ENCODE measurements at regions not wholly inside any gene's neighbourhood (a gene's known extent, or its start where the extent isn't known, plus 50 kb on each side); places are given as distances from the start of the nearest gene placed in this dataset.

DNA sequence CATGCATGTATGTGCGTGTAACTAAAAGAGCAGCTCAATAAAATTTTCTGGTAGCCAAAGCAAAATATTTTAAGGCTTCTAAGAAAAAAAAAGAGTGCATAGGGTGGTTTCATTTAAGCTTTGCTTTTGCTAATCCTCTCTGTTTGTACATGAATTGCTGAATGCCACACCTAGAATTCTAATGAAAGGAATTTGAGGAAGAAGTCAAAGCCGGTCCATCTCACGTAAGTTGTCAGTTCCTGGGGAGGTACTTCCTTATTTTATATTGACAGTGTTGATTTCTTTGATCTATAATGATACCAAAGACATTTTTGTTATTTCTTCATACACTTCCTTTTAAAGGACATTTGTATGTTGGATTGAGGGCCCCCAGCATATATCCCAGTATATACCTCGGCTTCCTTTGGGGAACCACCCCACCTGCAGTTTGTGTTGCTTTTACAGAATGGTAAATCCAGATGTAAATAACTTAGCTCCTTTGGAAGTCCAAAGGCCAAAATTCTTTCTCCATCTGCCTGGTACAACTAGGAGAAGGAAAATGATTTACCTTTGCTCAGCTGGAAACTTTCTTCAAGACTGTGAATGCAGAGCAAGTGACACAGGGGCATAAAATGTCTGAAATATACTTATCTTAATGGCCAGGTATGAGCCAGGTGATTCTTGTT is 420.9 kb upstream of the ATP2B1 start:
- DNase-seq: no peak

DNA sequence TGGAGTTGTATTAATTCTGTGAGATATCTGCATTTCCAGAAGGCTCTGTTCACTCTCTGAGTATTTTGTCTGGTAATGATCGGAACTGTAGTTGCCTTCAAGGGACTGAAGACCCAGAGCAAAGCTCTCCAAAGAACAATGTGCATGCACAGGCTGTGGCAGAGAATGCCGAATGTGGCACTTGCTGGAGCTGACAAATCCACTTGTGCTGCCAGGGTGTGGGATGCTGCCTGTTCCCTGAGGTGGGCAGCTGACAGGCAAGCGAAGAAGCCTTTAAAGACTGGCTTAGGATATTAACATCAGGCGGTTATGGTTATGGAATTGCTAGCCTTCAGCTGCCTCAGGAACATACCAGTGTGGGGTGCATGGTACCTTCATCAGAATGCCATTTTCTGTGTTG is 419.9 kb upstream of the ATP2B1 start:
- DNase-seq: no peak

DNA sequence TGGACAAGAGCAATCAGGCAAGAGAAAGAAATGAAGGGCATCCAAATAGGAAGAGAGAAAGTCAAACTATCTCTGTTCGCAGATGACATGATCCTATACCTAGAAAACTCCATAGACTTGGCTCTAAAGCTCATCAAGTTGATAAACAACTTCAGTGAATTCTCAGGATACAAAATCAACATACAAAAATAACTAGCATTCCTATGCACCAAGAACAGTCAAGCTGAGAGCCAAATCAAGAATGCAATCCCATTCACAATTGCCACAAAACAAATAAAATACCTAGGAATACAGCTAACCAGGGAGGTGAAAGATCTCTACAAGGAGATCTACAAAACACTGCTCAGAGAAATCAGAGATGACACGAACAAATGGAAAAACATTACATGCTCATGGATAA is 417.5 kb upstream of the ATP2B1 start:
- no peak for DNase-seq

DNA sequence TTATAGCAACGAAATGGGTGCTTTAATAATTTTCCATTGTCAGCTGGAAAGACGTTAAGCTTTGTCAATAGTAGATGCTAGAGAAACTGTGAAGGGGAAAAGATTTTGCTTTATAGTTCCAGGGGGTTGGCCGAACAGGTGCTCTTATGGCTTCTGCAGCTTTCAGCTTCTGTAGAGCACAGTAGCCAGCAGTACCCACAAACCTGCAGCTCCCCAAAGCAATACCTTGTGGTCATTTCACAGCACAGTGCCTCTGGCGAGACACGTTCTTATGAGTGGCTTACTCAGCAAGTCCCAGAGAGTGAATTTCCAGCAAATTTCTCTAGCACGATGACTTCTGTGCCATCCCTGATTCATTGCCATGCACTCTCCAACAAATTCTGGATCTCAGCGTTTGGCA is 416.3 kb upstream of the ATP2B1 start:
- DNase-seq: no peak

DNA sequence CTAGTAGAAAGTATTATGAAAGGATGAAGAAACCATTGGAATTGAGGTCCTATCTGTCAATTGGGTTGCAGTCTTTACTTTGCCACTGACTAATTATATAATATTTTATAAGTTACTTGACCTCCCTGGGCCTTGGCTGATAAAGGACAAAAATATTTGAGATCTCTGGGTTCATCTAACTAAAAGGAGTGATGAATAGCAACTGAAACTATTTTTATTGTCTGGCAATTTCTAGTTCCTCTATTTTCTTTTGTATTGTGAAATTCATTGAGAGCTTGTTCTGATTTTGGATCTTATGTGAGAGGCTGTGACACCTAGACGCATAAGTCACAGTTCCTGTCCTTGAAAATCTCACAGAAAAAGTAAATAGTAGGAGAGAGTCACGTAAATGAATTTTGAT is 415.7 kb upstream of the ATP2B1 start:
- DNase-seq: no peak

DNA sequence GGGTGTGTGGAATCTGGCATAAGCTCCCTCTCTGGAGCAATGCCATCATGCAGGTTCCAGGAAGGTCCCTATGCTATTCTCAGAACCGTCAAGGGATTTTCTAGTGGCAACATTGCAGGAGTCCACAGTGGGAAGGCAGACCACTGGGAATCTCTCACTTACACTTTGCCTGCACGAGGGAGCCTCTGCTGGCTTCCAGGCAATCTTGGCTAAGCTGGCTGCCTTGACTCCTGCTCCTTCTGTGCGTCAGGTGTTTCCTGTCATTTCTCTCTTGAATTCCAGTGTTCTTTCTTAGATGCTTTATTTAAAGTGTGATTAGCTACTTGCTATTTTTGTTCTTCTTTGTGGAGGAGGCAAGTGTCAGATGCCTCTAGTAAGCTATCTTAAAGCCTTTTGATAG is 414.0 kb upstream of the ATP2B1 start:
- no peak for DNase-seq

DNA sequence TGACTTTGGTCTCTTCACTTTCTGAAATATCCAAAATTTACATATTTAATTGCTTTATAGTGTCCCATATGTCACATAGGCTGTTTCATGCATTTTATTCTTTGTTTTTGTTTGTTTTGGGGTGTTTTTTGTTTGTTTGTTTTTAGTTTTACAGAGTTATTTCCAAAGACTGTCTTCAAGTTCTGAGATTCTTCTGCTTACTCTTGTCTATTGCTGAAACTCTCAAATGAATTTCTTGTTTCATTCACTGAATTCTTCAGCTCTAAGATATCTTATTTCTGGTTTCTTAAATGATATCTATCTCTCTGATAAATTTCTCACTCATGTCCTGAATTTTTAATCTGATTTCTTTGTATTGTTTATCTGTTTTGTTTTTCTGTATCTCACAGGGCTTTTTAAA is 412.0 kb upstream of the ATP2B1 start:
- DNase-seq: no peak

DNA sequence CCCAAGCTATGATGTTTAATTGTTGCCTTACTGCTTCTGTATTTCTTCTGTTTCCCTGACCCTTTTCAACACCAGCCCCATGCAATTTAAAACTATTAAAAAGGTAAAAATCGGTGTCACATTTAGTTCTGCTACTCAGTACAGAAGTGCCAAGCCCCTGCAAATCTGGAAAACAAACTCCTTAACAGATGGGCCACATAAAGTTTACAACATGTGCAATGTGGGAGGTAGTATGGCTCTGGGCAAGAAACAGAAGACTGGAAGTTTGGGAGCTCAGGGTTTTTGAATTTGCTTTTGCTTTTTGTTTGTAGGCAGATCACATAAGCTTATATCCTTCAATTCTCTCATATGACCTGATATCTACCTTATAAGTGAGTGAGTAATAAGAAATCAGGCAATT is 404.0 kb upstream of the ATP2B1 start:
- DNase-seq: no peak

DNA sequence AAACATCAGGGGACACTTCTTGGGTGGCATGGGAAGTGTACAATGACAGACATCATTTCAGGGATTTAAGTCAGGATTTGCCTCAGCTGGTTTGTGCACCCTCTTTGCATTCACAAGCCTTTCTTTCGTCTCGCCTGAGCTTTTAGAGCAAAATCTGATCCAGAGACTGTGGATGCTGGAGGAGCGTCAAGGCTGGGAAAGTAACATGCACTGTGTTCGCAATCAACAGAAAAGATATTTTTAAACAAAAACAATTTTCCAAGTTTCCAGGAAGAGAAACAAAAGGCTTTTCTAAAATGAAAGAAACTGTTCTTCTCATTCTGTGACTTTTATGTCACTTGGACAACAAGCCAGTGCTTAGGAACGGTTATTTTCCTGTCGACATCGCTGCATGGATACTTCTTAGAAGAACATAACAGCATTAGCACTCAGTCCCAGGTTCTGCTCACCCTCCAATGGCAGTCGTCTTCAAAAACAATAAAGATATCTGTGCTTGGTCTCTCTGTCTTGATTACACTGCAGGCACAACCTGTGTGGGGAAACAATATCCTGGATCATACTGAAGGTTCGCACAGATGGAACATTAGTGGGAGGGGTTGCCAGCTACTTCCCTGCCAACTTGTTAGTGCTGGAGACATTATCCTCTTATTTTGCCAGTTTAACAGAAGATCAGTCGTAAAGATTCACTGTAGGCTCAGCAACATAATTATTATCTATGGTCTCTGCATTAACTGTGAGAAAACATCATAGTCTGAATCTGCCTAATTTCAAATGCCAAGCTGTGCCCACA is 403.3 kb upstream of the ATP2B1 start:
- peak; percentile 46 for DNase-seq

DNA sequence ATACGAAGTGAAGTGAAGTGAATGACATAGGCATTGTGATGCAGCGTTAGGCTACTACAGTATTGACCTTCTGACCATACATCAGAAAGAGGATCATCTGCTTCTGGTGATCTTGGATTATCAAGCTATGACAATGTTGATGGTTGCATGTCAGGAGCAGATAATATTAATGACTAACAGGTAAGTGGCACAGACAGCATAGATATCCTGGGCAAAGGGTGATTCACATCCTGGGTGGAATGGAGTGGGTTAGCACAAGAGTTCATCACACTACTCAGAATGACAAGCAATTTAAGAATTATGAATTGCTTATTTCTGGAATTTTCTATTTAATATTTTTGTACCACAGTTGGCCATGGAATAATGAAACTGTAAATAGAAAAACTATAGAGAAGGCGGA is 397.9 kb upstream of the ATP2B1 start:
- DNase-seq: no peak

DNA sequence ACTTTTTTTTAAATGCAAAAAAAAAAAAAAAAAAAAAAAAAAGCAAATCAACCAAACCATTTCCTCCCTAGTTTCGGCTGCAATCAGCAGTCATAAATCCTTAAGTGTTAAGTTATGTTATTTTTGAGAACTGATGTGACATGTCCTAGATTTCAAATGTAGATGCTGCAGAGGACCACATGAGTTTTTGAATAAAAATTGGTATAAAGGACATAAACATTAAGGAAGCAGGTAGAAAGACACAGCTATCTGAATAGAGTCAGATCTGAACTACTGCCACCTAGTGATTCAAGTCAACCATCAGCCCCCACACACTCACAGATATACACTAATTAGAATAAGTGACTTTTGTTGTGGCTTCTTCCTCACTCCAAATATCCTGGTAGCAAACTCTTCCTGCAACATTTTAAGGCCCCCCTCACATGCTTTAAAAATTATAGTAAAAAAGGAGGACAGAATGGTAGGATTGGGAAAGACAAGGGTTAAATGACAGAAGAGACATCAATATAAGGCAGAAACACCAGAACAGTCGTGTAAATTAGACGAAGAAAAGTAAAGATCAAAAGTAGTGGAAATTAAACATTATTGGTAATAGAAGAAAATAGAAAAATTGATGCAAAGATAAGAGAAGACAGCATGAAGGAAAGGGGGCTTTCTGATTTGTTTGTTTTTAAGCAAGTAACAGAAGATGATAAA is 394.5 kb upstream of the ATP2B1 start:
- DNase-seq: no peak

DNA sequence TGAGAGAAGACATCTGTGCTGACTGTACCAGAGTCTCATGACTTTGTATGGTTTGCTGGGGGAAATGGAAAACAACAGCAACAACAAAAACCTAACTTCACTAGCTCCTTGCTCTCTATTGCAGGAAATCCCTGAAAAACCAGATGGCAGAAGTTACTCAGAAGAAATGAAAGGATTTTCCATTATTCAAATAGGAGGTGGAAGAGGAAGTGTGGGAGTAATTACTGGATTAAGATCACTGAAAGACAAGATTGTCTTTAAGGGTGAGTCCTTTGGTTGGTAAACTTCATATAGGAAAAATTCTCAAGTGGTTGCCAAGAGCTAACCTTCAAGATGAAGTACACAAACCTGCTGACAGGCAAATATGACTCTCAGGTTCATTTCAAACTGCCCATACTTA is 391.9 kb upstream of the ATP2B1 start:
- no peak for DNase-seq

DNA sequence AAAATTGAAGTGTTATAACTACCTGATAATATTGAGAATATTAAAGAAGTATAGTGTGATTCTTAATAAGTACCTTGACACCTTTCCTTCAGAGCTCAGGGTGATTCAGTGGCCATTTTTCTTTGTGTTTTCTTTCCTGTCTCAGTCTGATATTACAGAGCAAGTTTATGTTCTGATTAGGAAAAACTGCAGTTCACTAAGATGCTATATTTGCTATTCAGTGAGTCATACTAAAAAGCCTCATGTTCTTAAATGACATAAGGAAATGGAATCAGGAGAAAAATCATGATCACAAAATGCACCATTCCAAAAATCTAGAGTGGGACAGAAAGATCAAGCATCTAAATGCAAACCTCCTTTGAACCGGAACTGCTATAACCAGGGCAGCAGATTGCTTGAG is 390.6 kb upstream of the ATP2B1 start:
- no peak for DNase-seq

DNA sequence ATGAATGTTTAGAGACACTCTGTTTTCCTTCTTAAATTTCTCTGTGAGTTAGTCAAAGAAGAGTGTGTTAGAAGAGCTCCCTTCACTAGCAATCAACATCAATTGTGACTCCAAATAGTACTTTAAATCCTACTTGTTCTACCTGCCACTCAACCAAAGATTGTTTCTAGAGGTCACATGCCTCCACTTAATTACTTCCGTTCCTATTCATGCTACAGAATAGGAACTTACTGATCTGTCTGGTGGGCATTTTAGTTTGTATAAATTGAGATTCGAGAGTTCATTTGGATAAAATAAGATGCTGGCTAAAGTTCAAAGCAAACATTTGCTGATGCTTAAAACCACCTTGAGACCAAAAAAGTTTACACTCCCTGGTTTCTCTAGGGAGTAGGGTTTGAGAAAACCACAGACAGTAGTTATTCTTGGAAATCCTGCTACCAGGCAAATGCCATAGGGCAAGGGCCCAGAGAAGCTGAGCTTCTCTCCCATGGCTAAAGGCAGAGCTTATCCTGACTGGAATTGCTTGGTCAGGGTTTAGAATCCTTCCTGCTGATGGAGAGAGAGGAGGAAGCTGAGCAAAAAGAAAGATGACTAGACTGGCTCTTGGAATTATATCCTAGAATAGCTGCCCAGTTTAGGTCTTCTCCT is 389.6 kb upstream of the ATP2B1 start:
- DNase-seq: no peak

DNA sequence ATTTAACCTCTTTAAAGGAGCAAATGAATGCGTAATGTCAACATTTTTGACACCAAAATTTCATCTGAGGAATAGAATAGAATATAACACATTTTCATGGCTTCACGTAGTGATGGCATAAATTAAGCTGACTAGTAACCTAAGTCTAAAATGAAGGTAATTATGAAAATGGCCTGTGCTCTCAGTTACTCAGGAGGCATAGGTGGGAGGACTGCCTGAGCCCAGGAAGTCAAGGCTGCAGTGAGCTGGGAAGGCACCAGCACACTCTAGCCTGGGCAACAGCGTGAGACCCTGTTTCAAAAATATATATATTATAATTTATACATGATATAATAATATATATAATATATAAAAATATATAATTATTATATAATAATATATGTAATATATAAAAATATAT is 383.2 kb upstream of the ATP2B1 start:
- DNase-seq: no peak

DNA sequence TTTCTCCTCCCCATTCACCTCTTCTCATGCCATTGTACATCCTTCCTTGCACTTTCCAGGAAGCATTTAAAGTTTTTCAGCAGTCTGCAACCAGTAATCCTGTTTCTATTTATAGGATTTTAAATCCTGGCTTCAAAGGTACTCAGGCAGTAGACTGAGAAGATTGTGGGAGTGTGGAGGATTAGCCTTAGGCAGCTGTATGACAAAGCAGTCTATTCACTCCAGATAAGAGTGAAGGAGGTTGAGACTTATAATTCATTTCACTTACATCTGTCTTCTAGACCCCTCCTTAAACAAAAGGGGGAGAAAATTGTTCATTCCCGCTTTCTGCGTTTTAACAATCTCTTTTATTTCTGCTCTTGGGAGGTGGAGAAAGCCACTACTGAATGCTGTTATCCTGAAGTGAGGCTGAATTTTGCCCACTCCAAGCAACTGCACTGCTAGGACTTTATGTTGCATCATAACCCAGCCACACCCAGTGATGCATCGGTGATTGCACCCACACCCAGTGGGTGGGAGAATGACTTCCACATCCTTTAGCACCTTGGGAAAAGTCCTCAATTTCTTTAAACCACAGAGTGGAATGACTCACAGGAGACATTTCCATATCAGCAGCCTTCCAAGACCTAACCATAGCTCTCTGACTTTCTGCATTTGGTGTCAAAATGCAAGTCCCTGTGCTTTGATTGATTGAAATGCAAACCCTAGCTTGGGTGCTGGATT is 382.5 kb upstream of the ATP2B1 start:
- DNase-seq: no peak

DNA sequence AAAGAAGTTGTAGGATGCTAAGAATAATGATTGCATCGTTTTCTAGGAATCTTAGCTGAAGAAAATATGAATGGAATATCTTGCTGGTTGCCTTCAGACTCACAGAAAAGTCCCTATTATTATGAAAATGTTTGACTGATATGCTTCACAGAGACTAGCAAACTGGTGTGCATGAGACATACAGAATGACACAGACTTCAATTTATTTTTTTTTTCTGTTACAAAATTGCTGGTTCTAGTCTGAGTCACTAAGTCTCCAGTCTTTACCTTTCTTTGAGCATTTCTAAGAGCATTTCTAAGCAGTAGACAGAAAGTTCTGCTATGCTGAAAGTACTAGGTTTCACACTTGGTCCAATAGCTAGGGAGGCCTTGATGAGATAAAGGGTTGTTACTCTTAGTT is 377.6 kb upstream of the ATP2B1 start:
- no peak for DNase-seq

DNA sequence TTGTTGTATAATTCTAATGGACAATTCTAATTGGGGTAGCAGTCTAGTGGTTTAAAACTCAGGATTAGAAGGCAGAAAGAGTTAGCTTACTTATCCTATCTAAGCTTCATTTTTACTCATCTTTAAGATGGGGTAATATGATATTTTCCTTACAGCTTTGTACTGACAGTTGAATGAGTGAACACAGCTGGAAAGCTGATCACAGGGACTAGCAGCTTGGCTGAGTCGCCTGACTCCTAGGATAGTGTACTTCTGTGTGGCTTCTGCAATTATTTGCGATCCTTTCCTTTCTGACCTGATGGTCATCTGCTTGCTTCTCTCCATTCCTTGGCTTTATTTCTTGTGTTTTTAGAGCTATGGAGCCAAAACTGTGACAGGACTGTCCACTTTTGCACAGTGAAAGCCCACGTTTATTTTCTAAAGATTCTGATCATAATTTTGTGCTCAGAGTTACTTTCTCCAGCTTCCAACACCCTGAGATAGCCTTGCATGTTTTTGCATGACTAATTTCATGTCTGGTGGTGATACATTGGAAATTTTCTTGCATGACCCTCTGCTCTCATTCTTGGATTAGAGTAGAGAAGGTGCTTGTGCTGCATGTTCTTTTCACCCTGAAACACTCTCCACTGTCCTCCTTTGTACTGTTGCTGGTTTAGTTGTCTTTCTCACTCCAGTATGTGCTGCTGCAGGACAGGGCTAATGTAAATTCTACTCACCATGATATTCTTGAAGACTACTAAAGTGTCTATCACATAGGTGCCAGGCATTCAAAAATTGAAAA is 377.0 kb upstream of the ATP2B1 start:
- DNase-seq: no peak

DNA sequence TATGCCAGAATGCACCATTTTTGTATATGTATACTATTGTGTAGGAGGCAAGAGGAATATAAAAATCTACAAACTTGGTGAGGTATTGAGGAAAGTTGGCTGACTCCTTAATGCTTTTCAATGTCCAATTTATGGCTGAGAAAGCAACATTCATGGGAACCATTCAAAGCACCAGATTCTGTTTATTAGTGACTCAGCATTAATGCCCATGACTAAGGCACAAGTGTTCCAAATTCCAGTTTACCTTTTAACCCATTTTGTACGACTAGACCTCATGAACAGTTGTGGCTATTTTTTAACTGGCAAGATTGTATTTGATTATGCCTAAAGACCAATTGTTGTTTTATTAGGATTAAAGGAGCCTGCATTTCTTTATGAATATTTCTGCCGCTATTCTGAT is 375.4 kb upstream of the ATP2B1 start:
- DNase-seq: no peak

DNA sequence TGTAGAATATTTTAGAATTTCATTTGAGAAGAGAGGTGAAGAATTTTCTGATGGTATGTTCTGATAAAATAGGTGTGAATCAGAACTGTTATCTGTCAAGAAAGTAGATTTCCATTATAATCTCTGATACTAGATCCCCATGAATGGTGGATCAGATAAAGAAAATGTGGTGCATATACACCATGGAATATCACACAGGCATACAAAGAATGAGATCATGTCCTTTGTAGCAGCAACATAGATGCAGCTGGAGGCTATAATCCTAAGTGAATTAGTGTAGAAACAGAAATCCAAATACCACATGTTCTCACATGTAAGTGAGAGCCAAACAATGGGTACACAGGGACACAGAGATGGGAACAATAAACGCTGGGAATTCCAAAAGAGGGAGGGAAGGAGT is 372.0 kb upstream of the ATP2B1 start:
- no peak for DNase-seq

DNA sequence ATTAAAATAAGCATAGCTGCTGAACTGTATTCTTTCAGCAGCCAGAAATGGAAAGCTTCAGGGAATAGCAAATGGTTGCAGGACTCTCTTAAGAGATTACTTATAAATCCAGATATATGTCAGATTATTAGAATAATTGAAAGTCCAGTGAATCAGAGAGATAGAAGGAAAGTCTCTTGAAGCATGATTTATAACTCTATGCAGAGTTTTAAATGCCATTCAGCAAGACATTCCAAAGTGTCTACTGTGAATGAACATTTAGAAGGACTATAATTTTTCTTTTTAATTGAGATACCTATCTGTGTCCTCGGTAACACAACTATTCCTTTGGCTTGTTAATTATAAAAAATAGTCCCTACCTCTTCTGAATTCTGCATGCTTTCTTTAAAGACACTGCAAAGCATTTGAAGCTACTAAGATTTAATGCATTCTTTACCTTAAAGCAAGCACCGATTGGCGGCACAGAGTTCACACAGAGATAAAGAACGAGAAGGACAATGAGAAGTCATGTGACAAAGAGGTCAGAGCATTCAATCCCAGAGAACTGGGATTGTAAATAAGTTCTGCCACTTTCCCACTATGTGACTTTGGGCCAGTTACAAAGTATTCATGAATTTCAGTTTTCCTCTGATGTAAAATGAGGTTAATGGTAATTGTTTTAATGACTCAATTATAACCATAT is 371.0 kb upstream of the ATP2B1 start:
- DNase-seq: no peak
